GM18519 (cell line): ENCODE measurements at regions not wholly inside any gene's neighbourhood (a gene's known extent, or its start where the extent isn't known, plus 50 kb on each side); places are given as distances from the start of the nearest gene placed in this dataset.

ENCODE experiments used
- ATAC-seq: cut with Tn5 transposase; IDR thresholded peaks from one replicate; pipeline ENCODE4 v1.9.1; 2021; ENCODE audit warnings: mild to moderate bottlenecking, moderate library complexity; ENCODE audit not compliant: unreplicated experiment, low FRiP score

- ATAC-seq = no peak
Observed at GRCh38 chr1:57889676-57890320, 465.9 kb upstream of the DAB1 start.

DNA sequence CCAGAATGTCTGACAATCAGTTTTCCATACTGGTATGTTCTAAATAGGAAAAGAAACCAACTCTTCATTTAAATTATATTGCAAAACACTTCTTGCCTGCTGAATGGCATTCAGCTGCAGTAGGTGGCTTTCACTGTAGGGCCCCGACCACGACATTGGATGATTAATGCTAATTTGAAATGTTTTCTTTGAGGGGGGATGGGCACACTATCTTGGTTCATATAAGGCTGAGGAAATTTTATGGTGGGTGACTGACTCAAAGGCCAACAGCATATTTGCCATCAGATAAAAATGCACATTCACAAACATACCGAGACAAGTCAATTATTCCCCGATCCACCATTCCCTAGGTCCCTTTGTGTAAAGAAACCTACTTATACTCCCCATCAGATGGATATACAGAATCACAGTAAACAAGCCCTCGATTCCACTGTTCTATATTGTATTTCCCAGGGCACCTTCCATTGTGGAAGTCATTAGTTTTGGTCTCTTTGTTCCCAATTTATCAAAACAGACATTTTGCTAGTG lies 464.2 kb upstream of the DAB1 start:
- ATAC-seq = no peak

DNA sequence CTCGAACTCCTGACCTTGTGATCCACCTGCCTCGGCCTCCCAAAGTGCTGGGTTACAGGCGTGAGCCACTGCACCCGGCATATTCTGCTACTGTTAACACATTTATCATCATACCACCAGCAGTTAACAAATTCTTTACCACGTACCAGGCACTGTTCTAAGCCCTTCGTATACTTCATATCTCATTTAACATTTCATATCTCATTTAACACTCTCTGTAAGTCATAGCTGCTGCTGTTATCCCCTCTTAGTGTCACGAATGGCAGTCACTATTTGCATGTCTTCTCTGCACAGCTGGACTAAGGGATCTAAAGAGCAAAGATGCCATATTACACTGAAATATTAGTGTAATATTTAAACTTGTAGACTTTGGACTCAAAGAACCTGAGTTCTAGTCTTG lies 462.5 kb upstream of the DAB1 start:
- no peak for ATAC-seq

DNA sequence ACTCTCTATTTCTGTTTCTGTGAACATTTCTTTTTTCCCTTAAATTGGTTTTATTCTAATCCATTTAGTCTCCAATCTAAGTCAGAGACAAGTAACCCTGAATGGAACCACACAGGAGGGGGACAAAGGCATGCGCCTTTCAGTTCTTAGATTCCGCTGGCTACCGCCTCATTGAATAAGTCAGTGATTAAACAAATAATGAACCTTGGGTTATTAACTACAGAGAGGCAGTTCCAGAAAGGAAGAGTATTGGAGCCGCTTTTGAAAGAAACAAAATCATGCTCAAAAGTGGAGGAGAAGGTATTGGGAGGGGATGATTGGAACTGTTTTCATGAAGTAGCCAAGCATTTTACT lies 459.8 kb upstream of the DAB1 start:
- no peak for ATAC-seq

- no peak for ATAC-seq
Observed at GRCh38 chr1:57882934-57883641, 459.2 kb upstream of the DAB1 start.

GRCh38 chr1:57882072-57882471 lies 458.2 kb upstream of the DAB1 start:
- ATAC-seq = no peak

DNA sequence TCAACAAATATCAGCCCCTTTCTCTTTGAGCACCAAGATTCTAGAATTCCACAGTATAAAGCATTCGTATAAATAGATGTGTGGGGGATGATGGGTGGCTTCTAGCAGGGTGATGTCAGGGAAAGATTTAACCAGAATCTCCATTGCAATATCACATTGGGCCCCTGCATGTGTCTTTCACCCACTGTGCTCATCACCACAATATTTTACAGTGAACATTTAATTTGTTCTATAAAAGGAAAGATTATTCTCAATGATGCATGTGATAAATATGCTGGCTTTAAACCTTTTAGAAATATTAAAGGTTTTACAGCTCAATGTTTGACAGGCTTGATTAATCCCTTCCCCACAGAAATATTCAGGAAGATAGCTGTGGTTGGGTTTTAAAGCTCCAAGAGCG lies 457.8 kb upstream of the DAB1 start:
- no peak for ATAC-seq

DNA sequence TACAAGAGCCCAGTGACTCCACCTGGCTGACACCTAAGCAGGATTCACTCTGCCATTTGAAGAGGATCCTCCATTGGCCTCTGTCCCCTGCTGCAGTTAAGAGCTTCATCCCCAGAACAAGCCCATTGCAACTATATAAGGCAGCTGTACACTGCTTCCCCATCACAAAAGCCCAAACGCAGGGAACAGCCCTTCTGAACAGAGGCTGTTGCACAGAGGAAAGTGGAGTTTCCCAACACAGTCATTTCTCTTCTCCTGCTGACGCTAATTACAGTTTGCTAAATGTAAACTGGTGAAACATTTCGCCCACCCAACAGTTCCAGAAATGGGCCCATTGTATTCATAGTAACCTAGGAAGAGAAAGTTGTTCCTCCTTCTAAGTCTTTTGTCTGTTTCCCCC lies 455.8 kb upstream of the DAB1 start:
- ATAC-seq = no peak

- ATAC-seq = no peak
Observed at GRCh38 chr1:57874418-57874877, 450.6 kb upstream of the DAB1 start.

DNA sequence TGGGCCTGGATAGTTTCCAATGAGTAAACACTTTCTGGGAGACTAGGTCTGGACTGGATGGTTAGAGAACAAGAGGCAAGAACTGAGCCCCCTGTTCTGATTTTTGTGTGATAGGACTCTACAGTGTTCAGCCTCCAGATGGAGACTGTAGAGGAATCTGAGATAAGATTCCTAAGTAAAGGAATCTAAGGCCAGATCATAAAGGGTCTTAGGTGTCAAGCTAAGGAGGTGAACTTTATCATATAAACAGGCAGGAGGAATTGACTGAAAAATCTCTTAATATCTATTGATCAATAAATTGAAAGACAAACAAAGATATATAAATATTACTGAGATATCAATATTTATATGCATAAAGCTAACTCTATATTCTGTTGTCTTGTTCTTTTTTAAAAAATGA lies 449.1 kb upstream of the DAB1 start:
- no peak for ATAC-seq

GRCh38 chr1:57868908-57869307 lies 445.0 kb upstream of the DAB1 start:
- ATAC-seq = no peak

- no peak for ATAC-seq
Observed at GRCh38 chr1:57868239-57868638, 444.4 kb upstream of the DAB1 start.

DNA sequence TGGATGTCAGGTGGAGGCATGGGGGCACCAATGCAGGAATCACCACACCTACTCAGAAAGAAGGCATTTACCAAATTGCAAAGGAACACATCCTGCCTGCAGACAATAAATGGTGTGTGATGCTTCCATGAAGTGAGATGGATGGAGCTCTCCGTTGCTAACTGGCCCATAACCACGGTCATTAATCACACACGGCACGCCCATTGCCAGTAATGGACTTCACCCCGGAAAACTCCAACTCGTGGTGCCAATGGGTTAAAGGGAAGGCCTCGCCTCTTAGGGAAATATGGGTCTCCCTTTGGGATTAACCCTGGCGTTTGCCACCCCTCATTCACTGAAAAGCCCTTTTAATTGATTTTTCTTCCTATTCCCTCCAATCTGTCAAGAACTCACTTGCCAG lies 443.1 kb upstream of the DAB1 start:
- no peak for ATAC-seq

GRCh38 chr1:57860931-57861565 lies 437.2 kb upstream of the DAB1 start:
- ATAC-seq = no peak

GRCh38 chr1:57860325-57860724 lies 436.5 kb upstream of the DAB1 start:
- ATAC-seq = no peak

DNA sequence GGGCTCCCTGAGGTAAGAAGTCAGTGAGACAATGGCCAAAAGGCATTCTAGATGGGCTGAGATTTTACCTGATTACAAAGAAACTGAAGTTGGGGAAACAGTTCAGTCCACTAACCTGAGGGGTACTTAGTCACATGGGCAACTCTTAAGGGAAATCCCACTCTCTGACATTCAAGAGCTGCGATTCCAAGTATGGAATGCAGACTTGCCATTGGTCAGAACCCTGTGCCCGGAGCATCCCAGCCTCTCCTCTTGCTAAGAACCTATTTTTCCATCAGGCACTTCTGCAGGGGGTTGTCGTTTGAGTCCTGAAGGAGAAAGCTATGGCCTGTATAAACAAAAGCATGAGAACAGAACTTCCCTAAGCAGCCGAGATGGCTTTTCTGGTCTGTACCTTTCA lies 434.9 kb upstream of the DAB1 start:
- ATAC-seq = no peak

DNA sequence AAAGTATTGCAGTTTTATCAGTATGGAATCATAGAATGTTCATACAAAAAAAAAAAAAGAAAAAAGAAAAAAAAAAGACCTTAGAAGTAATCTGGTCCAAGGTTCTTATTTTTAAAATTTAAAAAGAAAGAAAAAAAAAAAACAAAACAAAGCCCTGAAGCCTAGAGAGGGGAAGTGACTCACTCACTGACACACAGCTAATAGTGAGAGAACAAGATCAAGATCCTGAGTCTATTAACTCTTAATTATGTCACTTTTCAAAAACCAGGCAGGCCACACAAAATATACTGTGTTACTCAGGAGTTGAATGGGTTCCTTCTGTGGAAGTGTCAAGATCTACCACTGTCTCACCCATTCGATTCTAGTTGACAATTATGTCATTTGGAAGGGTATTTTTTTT lies 433.9 kb upstream of the DAB1 start:
- no peak for ATAC-seq

GRCh38 chr1:57854436-57854835 lies 430.6 kb upstream of the DAB1 start:
- ATAC-seq = no peak

GRCh38 chr1:57850176-57850940 lies 426.5 kb upstream of the DAB1 start:
- no peak for ATAC-seq

DNA sequence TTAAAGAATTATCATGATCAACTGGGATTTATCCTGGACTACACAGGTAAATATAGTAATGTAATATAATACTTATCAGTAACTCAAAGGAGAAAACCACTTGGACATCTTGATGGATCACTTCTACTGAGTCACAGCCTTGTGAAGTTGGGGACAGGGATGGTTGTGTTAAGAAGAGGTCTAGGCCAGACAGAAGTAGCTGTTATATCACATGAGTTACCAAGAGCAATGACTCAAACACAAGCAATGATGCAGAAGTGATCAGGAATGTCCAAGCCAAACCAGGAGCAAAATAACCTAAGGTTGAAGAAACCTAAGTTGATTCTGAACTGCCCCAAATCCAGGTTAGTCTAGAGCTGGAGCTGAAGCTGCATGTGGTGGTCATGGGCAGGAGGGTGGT lies 424.5 kb upstream of the DAB1 start:
- ATAC-seq = no peak

GRCh38 chr1:57845041-57845440 lies 421.2 kb upstream of the DAB1 start:
- ATAC-seq = no peak
